Central memory CD8-positive, alpha-beta T cell (primary cell): ENCODE measurements at regions not wholly inside any gene's neighbourhood (a gene's known extent, or its start where the extent isn't known, plus 50 kb on each side); places are given as distances from the start of the nearest gene placed in this dataset.
"Not testable (repeated sequence)": the region's sequence is repeated elsewhere in the genome, so short reads cannot be mapped to it uniquely, and the experiment has no call there.

Experiments
- ATAC-seq: fragments of 150-1000 bp; cut with Tn5 transposase; replicated peaks from 2 replicates; pipeline ENCODE4 v1.10.0; 2022; ENCODE audit warnings: mild to moderate bottlenecking, moderate FRiP score, moderate number of reproducible peaks; ENCODE audit not compliant: poor library complexity, severe bottlenecking; ENCODE audit errors: extremely low read depth
- DNase-seq, 2 donors: peaks; one replicate each; pipeline ENCODE4 v3.0.0; 2021; ENCODE audit warnings: low spot score in 2 of 2
- H3K27ac Mint-ChIP-seq: one replicate; pipeline ENCODE4 v1.8.0; 2022; ENCODE audit warnings: low read depth, mild to moderate bottlenecking, moderate library complexity, mixed read lengths
- H3K27me3 Mint-ChIP-seq: one replicate; pipeline ENCODE4 v1.8.0; 2022; ENCODE audit warnings: mixed read lengths
- H3K36me3 Mint-ChIP-seq: one replicate; pipeline ENCODE4 v1.8.0; 2022; ENCODE audit warnings: mild to moderate bottlenecking, moderate library complexity, mixed read lengths; ENCODE audit not compliant: insufficient read depth
- H3K4me1 Mint-ChIP-seq: one replicate; pipeline ENCODE4 v1.8.0; 2022; ENCODE audit warnings: mixed read lengths
- H3K4me3 Mint-ChIP-seq: one replicate; pipeline ENCODE4 v1.8.0; 2022; ENCODE audit warnings: mild to moderate bottlenecking, moderate library complexity, mixed read lengths
- H3K9me3 Mint-ChIP-seq: one replicate; pipeline ENCODE4 v1.8.0; 2022; ENCODE audit warnings: mixed read lengths

GRCh38 chr1:610538-610937, 75.9 kb downstream of the OR4F16 start:
- H3K4me1 Mint-ChIP-seq = not testable (repeated sequence)

GRCh38 chr1:609161-609560, 77.3 kb downstream of the OR4F16 start:
- H3K4me3 Mint-ChIP-seq, H3K9me3 Mint-ChIP-seq, H3K27me3 Mint-ChIP-seq, H3K4me1 Mint-ChIP-seq, DNase-seq, H3K36me3 Mint-ChIP-seq, ATAC-seq, H3K27ac Mint-ChIP-seq: not testable (repeated sequence)

More at GRCh38 chr1:610538-610937, 75.9 kb downstream of the OR4F16 start:
- not testable (repeated sequence) for H3K27ac Mint-ChIP-seq, H3K27me3 Mint-ChIP-seq, DNase-seq, H3K36me3 Mint-ChIP-seq, H3K9me3 Mint-ChIP-seq, H3K4me3 Mint-ChIP-seq, ATAC-seq

- peak overlapping the region; percentile 32 for H3K4me3 Mint-ChIP-seq
- H3K36me3 Mint-ChIP-seq, H3K4me1 Mint-ChIP-seq, H3K27ac Mint-ChIP-seq, H3K27me3 Mint-ChIP-seq, H3K9me3 Mint-ChIP-seq, ATAC-seq: not testable (repeated sequence)
- peak; percentile 9 to 18 for DNase-seq
Observed at GRCh38 chr1:605279-605678, 81.2 kb downstream of the OR4F16 start.

DNA sequence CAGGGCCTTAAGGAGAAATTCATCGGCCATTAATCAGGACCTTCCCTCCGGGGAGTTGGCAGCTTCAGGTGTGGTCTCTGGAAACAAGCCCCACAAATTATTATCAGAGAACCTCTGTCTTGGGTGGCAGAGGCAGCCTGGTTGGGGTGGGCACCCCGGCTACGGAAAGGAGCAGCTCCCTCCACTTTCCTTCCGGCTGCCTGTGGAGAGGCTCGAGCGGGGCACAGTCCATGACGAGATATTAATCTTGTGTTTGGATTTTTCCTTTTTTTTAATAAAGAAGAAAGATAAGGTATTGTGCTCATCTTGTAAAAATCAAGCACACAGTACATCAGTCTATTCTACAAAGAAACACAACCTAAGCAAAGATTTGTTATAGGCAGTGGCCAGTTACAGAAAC, 98.2 kb downstream of the OR4F16 start:
- H3K4me1 Mint-ChIP-seq, H3K27me3 Mint-ChIP-seq, ATAC-seq, H3K36me3 Mint-ChIP-seq, H3K4me3 Mint-ChIP-seq, DNase-seq, H3K27ac Mint-ChIP-seq, H3K9me3 Mint-ChIP-seq: not testable (repeated sequence)

GRCh38 chr1:585992-586391, 100.5 kb downstream of the OR4F16 start:
- H3K36me3 Mint-ChIP-seq, ATAC-seq, H3K4me3 Mint-ChIP-seq, H3K27ac Mint-ChIP-seq, H3K27me3 Mint-ChIP-seq, H3K9me3 Mint-ChIP-seq, H3K4me1 Mint-ChIP-seq: not testable (repeated sequence)
- peak; percentile 18 to 19 for DNase-seq
